Peyer's patch (tissue), 4 donors: ENCODE measurements at regions not wholly inside any gene's neighbourhood (a gene's known extent, or its start where the extent isn't known, plus 50 kb on each side); places are given as distances from the start of the nearest gene placed in this dataset.

ENCODE experiments used
- DNase-seq, 3 donors: peaks; one replicate each; pipeline ENCODE4 v3.0.0-alpha.2; 2017 to 2019
- H3K27ac ChIP-seq, 4 donors: fragments of 200-600 bp; sonication (generic); one replicate each; pipeline ENCODE4 v1.5.1; 2016 to 2019
- H3K27me3 ChIP-seq, 2 donors: fragments of 200-600 bp; sonication (generic); one replicate each; pipeline ENCODE4 v1.5.1; 2019
- H3K36me3 ChIP-seq, 3 donors: fragments of 200-600 bp; sonication (generic); one replicate each; pipeline ENCODE4 v1.5.1; 2016 to 2019
- H3K4me1 ChIP-seq, 4 donors: fragments of 200-600 bp; sonication (generic); one replicate each; pipeline ENCODE4 v1.5.1; 2016 to 2019
- H3K4me3 ChIP-seq, 4 donors: fragments of 200-600 bp; sonication (generic); 1 replicate in 3 of 4; 2 replicates in 1 of 4; pipeline ENCODE4 v1.5.1; 2016 to 2019; ENCODE audit warnings: mild to moderate bottlenecking in 1 of 4
- H3K9me3 ChIP-seq, 4 donors: fragments of 200-600 bp; sonication (generic); one replicate each; pipeline ENCODE4 v1.5.1; 2016 to 2019; ENCODE audit warnings: mild to moderate bottlenecking in 1 of 4
- POLR2A ChIP-seq, 2 donors: fragments of 450-650 bp; IDR thresholded peaks; one replicate each; pipeline ENCODE4 v1.5.1; 2017; ENCODE audit warnings: antibody characterized with exemption in 2 of 2, mild to moderate bottlenecking in 2 of 2, moderate library complexity in 2 of 2
- TF ChIP-seq, protein P1 (sequence below), 6 experiments: fragments of 450-650 bp in 4 of 6; fragments of 200-600 bp in 2 of 6; sonication (generic) in 1 of 6; IDR thresholded peaks; one replicate each; pipeline ENCODE4 v1.5.1; 2017 to 2019; ENCODE audit warnings: antibody characterized with exemption in 6 of 6, mild to moderate bottlenecking in 3 of 6, moderate library complexity in 1 of 6

DNA sequence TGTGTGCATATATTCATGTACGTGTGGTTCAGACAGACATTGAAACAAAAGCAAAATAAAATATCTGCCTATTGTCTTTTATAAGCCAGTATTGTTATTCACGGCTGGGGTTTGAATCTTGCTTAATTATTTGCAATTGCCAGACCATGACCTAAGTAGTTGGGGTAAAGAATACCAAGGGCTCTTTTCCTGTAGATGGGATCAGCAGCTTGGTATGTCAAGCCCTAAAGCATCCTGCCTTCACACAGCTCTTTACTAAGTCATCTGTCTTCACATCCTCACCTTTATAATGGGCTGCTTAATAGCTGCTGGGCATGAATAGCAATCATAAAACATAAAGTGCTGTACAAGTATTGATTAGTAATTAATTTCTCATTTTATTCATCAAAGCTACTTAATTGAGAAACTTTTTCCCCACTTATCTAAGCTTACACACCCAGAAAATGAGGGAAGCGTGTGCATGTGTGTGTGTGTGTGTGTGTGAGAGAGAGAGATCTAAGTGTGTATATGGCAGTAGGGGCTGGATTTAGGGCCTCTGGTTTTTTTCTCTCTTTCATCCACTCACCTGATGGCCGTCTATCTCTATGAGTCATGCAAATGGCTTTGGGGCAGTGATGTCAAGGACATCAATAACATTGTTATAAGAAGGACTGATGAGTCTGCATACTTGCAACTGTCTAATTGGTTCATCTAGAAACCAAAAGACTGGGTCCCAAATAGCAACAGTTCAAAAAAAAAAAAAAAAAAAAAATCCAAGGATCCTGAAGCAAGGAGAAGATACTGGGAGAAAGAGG lies 244.1 kb upstream of the TNP1 start:
- no peak overlapping the region for H3K4me3 ChIP-seq
- no peaks in the 10 kb centered on the region for H3K27me3 ChIP-seq
- H3K4me1 ChIP-seq = no peaks in the 10 kb centered on the region
- DNase-seq = no peak
- no peak overlapping the region for H3K27ac ChIP-seq
- TF ChIP-seq POLR2A (IDR thresholded peaks at IDR 0.05) = no peak
- TF ChIP-seq, protein P1, sequence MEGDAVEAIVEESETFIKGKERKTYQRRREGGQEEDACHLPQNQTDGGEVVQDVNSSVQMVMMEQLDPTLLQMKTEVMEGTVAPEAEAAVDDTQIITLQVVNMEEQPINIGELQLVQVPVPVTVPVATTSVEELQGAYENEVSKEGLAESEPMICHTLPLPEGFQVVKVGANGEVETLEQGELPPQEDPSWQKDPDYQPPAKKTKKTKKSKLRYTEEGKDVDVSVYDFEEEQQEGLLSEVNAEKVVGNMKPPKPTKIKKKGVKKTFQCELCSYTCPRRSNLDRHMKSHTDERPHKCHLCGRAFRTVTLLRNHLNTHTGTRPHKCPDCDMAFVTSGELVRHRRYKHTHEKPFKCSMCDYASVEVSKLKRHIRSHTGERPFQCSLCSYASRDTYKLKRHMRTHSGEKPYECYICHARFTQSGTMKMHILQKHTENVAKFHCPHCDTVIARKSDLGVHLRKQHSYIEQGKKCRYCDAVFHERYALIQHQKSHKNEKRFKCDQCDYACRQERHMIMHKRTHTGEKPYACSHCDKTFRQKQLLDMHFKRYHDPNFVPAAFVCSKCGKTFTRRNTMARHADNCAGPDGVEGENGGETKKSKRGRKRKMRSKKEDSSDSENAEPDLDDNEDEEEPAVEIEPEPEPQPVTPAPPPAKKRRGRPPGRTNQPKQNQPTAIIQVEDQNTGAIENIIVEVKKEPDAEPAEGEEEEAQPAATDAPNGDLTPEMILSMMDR (IDR thresholded peaks at IDR 0.05) = no peak
- no peaks in the 10 kb centered on the region for H3K9me3 ChIP-seq
- no peaks in the 10 kb centered on the region for H3K36me3 ChIP-seq

DNA sequence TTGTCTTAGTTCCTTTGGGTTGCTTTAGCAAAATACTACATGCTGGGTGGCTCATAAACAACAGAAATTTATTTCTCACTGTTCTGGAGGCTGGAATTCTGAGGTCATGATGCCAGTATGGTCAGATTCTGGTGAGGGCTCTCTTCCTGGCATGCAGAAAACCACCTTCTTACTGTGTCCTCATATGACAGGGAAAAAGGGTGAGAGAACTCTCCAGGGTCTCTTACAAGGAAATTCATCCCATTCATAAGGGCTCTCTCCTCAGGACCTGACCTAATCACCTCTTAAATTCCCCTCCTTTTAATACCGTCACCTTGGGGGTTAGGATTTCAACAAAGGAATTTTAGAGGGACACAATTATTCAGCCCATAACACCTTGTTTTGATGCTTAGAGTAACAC lies 243.1 kb upstream of the TNP1 start:
- no peaks in the 10 kb centered on the region for H3K36me3 ChIP-seq
- no peaks in the 10 kb centered on the region for H3K4me1 ChIP-seq
- H3K27ac ChIP-seq = no peak overlapping the region
- H3K9me3 ChIP-seq = no peaks in the 10 kb centered on the region
- no peak overlapping the region for H3K4me3 ChIP-seq
- DNase-seq = no peak
- no peaks in the 10 kb centered on the region for H3K27me3 ChIP-seq
- TF ChIP-seq, protein P1 (IDR thresholded peaks at IDR 0.05) = no peak
- TF ChIP-seq POLR2A (IDR thresholded peaks at IDR 0.05) = no peak

DNA sequence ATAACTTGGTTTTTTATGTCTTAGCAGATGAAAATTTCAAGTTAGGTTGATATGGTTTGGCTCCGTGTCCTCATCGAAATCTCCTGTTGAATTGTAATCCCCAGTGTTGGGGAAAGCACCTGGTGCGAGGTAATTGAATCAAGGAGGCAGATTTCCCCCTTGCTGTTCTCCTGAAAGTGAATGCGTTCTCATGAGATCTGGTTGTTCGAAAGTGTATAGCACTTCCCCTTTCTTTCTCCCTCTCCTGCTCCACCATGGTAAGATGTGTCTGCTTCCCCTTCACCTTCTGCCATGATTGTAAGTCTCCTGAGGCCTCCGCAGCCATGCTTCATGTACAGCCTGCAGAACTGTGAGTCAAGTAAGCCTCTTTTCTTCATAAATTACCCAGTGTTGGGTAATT lies 242.1 kb upstream of the TNP1 start:
- no peak for DNase-seq
- TF ChIP-seq, protein P1 (IDR thresholded peaks at IDR 0.05) = no peak
- no peak for TF ChIP-seq POLR2A (IDR thresholded peaks at IDR 0.05)
- Histone ChIP-seq H3K27me3 (no peaks in the 10 kb centered on the region), H3K4me1 (no peaks in the 10 kb centered on the region), H3K27ac (no peak overlapping the region), H3K36me3 (no peaks in the 10 kb centered on the region), H3K4me3 (no peak overlapping the region), H3K9me3 (no peaks in the 10 kb centered on the region)

DNA sequence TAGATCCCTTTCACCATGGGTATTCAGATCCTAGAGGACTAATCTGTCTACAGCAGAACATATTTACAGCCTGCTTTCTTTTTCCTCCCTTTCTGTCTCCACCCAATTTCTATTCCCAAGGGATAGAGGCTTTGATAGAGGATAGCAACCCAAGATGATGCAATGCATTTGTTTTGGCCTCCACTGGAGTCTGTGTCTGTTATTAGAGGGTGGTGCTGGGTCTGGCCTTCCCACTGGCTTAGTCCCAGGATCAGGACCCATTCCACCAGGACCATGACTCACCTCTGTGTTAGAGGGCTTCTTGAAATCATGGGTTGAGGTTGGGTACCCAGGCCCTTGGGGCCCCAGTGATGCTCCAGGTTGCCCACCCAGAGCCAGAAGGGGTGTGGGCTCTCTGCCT lies 239.7 kb upstream of the TNP1 start:
- Histone ChIP-seq H3K27ac (no peak overlapping the region), H3K36me3 (no peaks in the 10 kb centered on the region), H3K27me3 (no peaks in the 10 kb centered on the region), H3K9me3 (no peaks in the 10 kb centered on the region), H3K4me3 (no peak overlapping the region), H3K4me1 (no peaks in the 10 kb centered on the region)
- TF ChIP-seq, protein P1 (IDR thresholded peaks at IDR 0.05) = no peak
- no peak for TF ChIP-seq POLR2A (IDR thresholded peaks at IDR 0.05)
- DNase-seq = no peak

DNA sequence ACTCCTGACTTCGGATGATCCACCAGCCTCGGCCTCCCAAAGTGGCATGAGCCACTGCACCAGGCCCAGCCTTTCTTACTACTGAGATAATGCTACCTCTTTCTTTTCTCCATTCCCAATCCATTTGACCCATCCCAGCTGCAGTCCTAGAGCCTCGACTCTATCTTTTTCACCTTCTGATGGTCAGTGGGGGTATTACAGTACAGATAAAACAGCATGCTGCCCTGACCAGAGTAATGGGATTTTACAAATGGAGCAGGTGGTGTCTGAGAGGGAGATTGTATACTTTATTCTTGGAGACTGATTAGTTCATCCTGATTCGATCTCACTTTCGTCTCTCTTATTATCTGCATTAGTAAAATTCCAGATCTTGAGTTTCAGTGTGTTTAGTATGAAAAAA lies 238.6 kb upstream of the TNP1 start:
- H3K36me3 ChIP-seq = no peaks in the 10 kb centered on the region
- H3K9me3 ChIP-seq = no peaks in the 10 kb centered on the region
- H3K27me3 ChIP-seq = no peaks in the 10 kb centered on the region
- TF ChIP-seq POLR2A (IDR thresholded peaks at IDR 0.05) = no peak
- TF ChIP-seq, protein P1 (IDR thresholded peaks at IDR 0.05) = no peak
- no peak overlapping the region for H3K27ac ChIP-seq
- no peak overlapping the region for H3K4me3 ChIP-seq
- H3K4me1 ChIP-seq = no peaks in the 10 kb centered on the region
- no peak for DNase-seq
